Left cardiac atrium (tissue), 4 donors: ENCODE measurements at regions not wholly inside any gene's neighbourhood (a gene's known extent, or its start where the extent isn't known, plus 50 kb on each side); places are given as distances from the start of the nearest gene placed in this dataset.
"Not testable (repeated sequence)": the region's sequence is repeated elsewhere in the genome, so short reads cannot be mapped to it uniquely, and the experiment has no call there.

ENCODE experiments used
- ATAC-seq, 2 donors: fragments of 200-7000 bp; cut with Tn5 transposase; one replicate each; pipeline ENCODE4 v1.9.1; 2020; ENCODE audit warnings: mild to moderate bottlenecking in 2 of 2, moderate library complexity in 2 of 2
- DNase-seq: peaks from one replicate; pipeline ENCODE4 v3.0.0-alpha.2; 2020
- intact Hi-C, 2 donors: fragments of 100-400 bp; cut with DNase I; formaldehyde crosslinking; loops; one replicate each; pipeline versions ENCODE4 v1.14.1 to v1.15.1; 2022 to 2023
- donor health status: DM: no; HTN: yes; CAD: no.
- donor health status: DM: no; HTN: yes; CAD: no; lungs with severe emphysema.
- donor health status: DM: yes; HTN: yes; CAD: no.
- donor health status: Dilated cardiomyopathy.

DNA sequence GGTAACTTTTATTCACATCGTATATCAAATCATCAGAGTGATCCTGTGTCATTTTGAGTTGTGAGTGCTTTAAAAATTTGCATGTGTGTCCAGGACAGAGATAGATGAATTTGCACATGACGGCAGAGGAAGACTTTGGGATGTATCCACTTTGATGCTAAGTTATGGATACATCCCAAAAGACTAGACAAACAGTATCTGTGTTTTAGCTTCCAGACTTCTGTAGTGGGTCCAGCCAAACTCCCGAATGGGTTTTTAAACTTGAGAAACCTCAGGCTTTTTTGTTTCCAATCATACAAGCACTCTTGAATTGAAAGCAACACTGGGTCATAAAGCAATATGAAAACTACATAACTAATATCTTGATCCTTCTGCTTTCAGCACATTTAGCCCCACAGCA is 213.8 kb downstream of the C9orf152 start:
- intact Hi-C loops = no loop called here
- DNase-seq (no peak), ATAC-seq (no peak)

DNA sequence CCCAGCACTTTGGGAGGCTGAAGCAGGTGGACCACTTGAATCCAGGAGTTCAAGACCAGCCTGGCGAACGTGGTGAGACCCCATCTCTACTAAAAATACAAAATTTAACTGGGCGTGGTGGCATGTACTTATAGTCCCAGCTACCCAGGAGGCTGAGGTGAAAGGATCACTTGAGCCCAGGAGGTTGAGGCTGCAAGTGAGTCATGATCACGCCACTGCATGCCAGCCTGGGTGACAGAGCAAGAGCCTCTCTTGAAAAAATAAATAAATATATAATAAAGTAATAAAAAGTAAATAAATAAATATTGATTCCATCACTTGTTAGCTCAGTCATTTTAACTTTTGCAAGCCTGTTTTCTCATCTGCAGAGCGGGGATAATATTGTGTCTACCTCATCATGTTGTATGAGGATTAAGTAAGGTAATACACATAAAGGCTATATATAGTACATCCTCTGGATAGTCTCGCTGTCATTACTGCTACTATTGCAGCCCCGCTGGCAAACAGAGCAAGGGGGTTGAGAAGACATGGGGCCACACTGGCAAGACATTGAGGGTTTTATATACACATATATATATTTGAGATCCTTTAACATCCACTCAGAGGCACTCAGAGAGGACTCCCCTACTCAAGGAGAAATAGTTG is 210.9 kb downstream of the C9orf152 start:
- DNase-seq (no peak), ATAC-seq (no peak)
- intact Hi-C loops = no loop called here

DNA sequence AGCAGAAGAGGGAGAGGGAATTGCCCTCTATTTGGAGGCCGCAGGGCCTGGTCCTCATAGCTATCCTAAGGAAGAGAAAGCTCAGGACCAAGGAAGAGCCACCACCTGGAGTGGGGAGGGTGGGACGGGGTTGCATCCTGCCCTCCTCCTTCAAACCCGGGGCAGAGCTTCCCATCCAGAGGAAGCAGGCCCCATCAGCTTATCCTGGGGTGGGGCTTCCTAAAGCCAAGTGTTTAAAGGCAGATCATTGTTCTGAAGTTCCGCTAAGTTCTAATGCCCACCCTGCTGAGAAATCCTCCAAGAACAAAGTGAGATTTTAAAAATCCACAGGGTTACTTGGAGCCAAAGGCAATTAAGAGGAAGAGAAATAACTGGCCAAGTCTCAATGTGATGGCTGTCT is 210.3 kb downstream of the C9orf152 start:
- intact Hi-C loops = no loop called here
- DNase-seq (peak; percentile 29), ATAC-seq (peak in 1 of 2 donors; percentile 67)

DNA sequence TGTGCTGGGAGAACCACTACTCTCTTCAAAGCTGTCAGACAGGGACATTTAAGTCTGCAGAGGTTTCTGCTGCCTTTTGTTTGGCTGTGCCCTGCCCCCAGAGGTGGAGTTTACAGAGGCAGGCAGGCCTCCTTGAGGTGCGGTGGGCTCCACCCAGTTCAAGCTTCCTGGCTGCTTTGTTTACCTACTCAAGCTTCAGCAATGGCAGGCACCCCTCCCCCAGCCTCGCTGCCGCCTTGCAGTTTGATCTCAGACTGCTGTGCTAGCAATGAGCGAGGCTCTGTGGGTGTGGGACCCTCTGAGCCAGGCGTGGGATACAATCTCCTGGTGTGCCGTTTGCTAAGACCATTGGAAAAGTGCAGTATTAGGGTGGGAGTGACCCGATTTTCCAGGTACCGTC is 202.4 kb downstream of the C9orf152 start:
- DNase-seq, ATAC-seq, intact Hi-C loops: not testable (repeated sequence)

DNA sequence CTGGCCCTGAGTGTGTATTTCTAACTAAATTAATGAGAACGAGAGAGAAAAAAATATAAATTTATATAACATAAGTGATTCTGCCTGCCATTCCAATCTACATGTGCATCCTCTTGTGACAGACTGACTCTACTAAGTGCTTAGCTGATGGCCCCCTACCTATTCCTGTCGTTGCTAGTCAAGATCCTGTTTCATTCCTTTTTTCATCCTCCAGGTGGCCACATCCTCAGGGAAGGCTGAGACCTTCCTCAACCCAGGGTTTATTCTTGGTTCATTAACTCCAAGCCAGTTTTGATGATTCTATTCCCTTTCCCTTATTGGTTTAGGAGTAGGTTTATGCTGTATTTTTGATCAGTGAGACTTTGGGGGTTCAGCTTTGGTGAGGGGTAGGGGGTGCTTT is 201.3 kb downstream of the C9orf152 start:
- intact Hi-C loops = no loop called here
- DNase-seq (no peak), ATAC-seq (no peak)

DNA sequence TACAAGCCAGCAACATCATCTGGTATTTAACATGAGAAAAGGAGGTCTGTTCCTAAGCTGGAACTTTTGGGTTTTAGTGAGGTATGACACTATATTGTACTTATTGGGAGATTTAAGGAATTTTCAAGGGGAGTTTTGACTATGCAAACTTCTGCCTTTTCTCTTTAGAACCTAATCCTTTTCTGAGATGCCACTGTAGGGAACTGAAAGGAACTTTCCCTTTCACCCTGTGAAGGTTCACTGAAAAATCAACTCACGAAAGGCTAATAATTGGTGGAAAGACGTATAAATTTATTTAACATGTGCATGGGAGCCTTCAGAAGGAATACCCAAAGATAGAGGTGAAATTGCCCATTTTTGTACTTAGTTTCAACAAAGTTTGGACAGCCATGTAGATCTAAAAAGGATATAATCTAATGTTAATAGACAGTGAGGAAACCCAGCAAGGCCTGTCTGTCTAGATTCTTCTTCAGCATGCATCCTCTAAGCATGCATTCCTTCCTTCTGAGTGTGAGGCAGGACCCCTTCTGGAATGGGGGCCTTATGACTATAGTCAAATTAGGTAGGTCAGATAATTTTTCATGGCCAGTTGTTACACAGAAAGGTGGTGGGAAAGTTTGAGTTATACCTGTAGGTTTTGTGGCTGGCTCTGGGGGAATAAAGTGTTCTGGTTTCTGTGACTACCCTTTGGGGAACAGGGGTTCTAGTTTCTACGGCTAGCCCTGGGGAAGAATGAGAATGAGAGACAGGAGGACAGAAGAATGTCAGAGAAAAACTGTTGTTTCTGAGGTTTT is 200.3 kb downstream of the C9orf152 start:
- ATAC-seq = no peak
- intact Hi-C loops = no loop called here

DNA sequence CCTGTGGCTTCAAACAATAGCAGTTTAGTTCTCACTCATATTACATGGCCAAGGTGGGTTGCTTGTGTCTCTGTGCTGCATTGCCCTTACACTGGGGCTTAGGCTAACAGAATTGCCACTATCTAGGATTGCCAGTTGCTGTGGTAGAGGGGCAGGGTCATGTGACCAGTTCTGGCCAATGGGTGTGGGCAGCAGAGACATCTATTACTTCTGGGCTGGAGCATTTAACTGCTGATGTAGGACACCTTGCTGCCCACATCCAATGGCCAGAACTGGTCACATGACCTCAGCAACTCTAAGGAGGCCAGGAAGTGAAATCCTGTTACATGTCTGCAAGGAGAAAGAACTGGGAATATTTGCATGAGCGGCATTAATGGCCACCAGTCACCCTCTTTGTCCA is 199.3 kb downstream of the C9orf152 start:
- no peak for ATAC-seq
- intact Hi-C loops = no loop called here

More for the DNA sequence above, 200.3 kb downstream of the C9orf152 start:
- DNase-seq = no peak

DNA sequence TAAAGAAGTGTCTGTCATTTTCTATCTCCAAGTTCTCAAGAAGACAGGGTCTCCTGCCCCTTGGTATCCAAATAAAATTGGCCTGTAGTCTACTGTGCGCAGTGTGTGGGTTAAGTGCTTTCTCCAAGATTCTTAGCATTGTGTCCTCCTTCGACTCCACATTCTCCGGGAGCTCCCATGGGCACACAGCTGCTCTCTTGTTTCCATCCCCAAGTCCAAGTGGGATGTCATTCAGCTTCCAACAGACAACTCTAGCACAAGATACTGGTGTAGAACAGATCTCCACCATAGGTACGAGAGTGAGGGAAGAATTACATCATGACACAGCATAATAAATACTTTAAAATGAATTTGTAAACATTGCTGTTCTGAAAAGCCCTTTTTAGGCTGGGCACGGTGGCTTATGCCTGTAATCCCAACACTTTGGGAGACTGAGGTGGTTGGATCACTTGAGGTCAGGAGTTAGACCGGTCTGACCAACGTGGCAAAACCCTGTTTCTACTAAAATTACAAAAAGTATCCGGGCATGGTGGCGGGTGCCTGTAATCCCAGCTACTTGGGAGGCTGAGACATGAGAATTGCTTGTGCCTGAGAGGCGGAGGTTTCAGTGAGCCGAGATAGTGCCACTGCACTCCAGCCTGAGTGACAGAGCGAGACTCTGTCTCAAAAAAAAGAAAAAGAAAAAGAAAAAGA is 196.2 kb downstream of the C9orf152 start:
- intact Hi-C loops = no loop called here
- DNase-seq (no peak), ATAC-seq (no peak)

More for the DNA sequence above, 199.3 kb downstream of the C9orf152 start:
- no peak for DNase-seq

DNA sequence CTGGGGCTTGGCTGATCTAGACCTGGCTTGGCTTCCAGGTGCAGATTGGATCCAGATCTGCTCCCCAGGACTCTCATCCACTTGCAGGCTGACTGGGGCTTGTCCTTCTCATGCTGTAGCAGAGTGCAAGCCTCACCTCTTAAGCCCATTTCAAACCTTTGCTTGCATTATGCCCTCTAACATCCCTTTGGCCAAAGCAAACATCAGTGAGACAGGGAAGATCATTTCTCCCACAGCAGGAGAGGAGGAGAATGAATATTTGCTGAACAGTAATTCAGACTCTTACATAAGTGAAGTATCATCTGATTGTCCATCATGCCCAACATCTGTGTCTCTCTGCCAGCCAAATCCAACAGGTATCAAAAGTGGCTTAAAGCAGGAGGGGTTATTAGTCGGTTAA is 194.9 kb downstream of the C9orf152 start:
- intact Hi-C loops = no loop called here
- ATAC-seq (no peak), DNase-seq (no peak)

DNA sequence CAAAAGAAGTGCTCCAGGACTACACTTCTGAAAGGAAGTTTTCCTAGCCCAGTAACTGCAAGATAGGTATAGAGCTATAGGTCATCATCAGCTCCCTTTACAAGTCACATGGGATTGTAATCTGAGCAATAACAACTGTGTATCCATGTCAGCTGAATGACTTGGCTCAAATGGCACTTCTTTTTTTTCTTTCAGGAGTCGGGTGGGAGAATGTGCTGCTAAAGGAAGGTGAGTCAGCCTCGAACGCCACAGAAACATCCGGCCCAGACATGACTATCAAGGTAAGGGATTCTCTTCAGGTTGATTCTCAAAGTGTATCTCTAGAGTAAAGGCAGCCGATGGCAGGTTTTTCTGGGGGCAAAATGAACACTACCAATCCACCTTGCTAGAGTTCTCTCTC is 192.2 kb downstream of the C9orf152 start:
- DNase-seq (no peak), ATAC-seq (peak in 1 of 2 donors; percentile 52)
- intact Hi-C loops = no loop called here

DNA sequence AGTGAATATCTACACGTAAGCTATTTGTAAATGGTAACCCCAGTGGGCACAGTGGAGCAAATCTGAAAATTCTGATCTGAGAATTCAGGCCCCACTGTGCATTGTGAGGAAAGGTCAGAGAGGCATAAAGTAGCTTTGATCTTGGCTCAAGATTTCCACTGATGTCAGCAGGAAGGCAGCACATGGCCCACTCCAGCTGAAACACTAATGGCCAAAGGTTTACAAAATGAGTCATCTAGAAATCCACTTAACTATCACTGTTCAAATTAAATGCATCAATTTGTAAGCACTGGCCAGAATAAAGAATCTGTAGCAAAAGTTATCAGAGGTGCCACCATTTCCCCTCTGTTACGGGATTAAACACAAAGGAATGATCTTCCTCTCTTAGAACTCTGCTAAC is 191.6 kb downstream of the C9orf152 start:
- intact Hi-C loops = no loop called here
- DNase-seq = peak; percentile 30
- ATAC-seq = peak in 1 of 2 donors; percentile 76

DNA sequence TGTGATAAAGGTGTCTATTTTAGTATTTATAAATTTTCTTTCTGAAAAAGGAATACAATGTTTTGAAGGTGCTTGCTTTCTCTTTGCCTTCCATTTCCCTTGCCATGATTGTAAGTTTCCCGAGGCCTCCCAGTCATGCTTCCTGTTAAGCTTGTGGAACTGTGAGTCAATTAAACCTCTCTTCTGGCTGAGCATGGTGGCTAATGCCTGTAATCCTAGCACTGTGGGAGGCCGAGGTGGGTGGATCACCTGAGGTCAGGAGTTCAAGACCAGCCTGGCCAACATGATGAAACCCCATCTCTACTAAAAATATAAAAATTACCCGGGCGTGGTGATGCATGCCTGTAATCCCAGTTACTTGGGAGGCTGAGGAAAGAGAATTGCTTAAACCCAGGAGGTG is 187.7 kb downstream of the C9orf152 start:
- not testable (repeated sequence) for ATAC-seq

DNA sequence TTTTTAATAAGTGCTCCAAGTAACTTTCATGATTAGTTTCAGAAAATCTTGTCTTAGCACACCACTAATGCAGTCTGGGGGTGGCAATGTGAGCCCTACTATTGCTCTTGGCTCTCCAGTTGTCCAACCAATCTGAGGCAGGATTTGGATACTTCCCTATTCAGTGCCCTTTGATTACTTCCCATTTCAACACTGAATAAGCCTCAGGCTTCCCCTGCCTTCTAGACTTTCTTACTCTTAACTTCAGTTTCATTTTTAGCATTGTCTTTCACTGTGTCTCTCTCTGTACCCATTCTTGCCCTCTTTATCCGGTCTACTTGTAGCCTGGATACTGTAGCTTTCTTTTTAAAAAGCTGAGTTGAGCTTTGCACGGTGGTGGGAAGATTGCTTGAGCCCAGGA is 186.1 kb downstream of the C9orf152 start:
- DNase-seq (no peak), ATAC-seq (peak; percentile 55 to 59)
- intact Hi-C loops = no loop called here

More for the DNA sequence above, 187.7 kb downstream of the C9orf152 start:
- intact Hi-C loops, DNase-seq: not testable (repeated sequence)

DNA sequence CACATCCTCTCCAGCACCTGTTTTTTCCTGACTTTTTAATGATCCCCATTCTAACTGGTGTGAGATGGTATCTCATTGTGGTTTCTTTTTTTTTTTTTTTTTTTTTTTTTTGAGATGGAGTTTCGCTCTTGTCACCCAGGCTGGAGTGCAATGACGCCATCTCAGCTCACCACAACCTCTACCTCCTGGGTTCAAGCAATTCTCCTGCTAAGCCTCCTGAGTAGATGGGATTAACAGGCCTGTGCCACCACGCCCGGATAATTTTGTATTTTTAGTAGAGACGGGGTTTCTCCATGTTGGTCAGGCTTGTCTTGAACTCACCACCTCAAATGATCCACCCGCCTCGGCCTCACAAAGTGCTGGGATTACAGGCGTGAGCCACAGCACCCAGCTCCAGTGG is 184.7 kb downstream of the C9orf152 start:
- intact Hi-C loops, DNase-seq, ATAC-seq: not testable (repeated sequence)

DNA sequence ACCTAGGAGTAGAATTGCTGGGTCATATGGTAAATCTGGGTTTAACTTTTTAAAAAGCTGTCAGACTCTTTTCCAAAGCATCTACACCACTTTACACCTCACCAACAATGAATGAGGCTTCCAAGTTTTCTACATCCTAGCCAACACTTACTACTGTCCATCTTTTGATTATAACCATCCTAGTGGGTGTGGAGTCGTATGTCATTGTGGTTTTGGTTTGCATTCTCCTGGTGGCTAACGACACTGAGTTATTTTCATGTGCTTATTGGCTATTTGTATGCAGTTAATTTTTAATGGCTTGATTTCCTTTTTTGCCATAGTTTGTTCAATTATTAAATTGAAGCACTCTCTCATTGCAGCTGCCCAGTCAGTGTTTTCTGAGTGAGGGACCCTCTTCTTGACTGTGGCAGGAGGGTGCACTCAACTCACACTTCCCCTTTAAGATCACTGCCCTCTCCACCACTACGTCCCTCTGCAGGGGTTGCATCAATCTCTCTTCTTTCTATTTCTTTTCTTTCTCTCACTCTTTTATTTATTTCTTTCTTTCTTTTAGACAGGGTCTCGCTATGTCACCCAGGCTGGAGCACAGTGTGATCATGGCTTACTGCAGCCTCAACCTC is 182.3 kb downstream of the C9orf152 start:
- ATAC-seq (no peak), DNase-seq (no peak)
- intact Hi-C loops = no loop called here

DNA sequence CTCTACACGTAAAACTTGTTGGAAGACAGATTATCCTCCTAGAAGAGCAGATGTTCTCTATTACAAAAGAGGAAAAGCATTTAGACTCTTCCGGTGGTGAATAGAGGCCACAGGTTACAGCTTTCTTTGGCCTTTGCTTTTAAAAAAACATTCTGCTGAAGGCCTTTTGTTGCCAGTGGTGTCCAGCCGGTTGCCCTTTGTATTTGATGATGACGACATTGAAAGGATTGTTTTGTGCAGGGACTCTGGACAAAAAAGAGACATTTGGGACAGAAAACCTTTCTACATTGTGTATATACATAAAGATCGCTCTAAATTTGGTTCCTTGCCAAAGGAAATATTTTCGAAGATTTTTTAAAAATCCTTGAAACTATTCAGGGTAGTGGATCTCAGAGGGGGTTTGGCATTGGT is 180.3 kb downstream of the C9orf152 start:
- DNase-seq (no peak), ATAC-seq (peak; percentile 50 to 60)
- intact Hi-C loops = no loop called here

DNA sequence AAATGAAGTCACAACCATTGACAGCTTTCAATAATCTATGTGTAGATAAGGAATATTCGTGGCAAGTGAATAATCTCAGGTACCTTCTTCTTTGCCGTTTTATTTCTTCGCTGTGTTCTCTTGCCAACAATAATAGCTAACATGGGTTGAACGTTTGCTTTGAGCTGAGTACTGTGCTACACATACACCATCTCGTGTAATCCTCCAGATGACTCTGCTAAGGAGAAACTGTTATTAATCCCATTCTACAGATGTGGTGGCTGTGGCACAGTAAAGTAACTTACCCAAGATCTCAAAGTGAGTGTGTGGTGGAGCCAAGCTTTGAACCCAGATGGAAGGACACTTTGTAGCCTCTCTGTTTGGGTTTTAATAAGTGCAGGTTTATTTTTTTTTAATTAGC is 179.7 kb downstream of the C9orf152 start:
- peak in 1 of 2 donors; percentile 16 for ATAC-seq
- intact Hi-C loops = no loop called here
- DNase-seq = no peak

DNA sequence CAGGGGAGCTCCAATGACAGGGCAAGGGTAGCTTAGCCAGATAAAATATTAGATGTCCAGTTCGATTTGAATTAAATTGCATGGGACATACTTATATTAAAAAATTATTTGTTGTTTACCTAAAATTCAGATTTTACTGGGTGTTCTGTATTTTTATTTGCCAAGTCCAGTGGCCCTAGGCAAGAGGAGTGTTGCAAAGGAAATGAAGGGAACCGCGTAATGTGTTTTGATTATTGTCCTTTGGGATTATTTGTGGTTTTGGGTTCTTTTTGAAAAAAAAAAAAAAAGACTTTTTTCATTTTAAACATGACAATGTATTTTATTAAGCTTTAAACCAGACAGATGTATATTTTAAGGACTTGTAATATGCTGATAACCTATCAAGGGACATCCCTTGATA is 179.3 kb downstream of the C9orf152 start:
- DNase-seq (no peak), ATAC-seq (no peak)
- intact Hi-C loops = no loop called here

DNA sequence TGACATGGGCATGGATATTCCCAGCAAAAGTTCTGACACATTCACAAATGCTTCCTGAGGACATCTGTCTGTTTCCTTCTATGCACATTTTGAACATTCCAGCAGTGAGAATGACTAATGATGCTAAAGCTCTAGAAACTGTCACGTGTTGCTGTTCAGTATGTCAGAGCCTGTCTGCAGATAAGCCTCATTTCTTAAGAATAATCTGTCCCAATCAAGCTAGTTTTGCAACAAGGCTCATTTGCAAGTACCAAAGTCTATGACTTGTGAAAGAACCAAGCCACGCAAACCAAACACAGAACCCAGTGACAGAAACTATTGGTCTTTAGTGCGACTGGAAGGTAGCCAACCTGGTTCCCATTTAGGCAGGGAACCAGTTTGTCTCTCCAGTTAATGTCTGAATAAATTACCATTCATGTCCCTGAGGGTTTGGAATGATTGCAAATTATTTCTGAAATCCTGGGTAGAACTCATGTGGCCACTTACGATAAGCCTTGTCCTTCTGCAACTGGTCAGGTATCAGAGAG is 178.5 kb downstream of the C9orf152 start:
- DNase-seq = peak; percentile 29
- peak; percentile 85 to 89 for ATAC-seq
- intact Hi-C loops = no loop called here
